NCI-H146 (cell line): ENCODE measurements at regions not wholly inside any gene's neighbourhood (a gene's known extent, or its start where the extent isn't known, plus 50 kb on each side); places are given as distances from the start of the nearest gene placed in this dataset.
"Not testable (repeated sequence)": the region's sequence is repeated elsewhere in the genome, so short reads cannot be mapped to it uniquely, and the experiment has no call there.

Experiments
- DNase-seq: peaks from one replicate; lab custom pipeline; 2025; lab: John Stamatoyannopoulos, UW

GRCh38 chr13:100811928-100812327, 137.3 kb upstream of the TMTC4 start:
- no peak for DNase-seq

- DNase-seq: no peak
Measured at GRCh38 chr13:100811024-100811865, 136.7 kb upstream of the TMTC4 start.

- no peak for DNase-seq
Measured at GRCh38 chr13:100810481-100810880, 135.9 kb upstream of the TMTC4 start.

- DNase-seq: peak; percentile 71
Measured at GRCh38 chr13:100809856-100810255, 135.3 kb upstream of the TMTC4 start.

GRCh38 chr13:100809129-100809390, 134.5 kb upstream of the TMTC4 start:
- DNase-seq: no peak

GRCh38 chr13:100808330-100809128, 133.9 kb upstream of the TMTC4 start:
- peak; percentile 29 for DNase-seq

- DNase-seq: no peak
Measured at GRCh38 chr13:100803091-100803490, 128.5 kb upstream of the TMTC4 start.

GRCh38 chr13:100800283-100800875, 125.8 kb upstream of the TMTC4 start:
- no peak for DNase-seq

- no peak for DNase-seq
Measured at GRCh38 chr13:100798739-100799361, 124.3 kb upstream of the TMTC4 start.

- DNase-seq: no peak
Measured at GRCh38 chr13:100797921-100798320, 123.3 kb upstream of the TMTC4 start.

- no peak for DNase-seq
Measured at GRCh38 chr13:100796463-100796862, 121.9 kb upstream of the TMTC4 start.

GRCh38 chr13:100794575-100794974, 120.0 kb upstream of the TMTC4 start:
- no peak for DNase-seq

- no peak for DNase-seq
Measured at GRCh38 chr13:100790405-100790804, 115.8 kb upstream of the TMTC4 start.

GRCh38 chr13:100789968-100790367, 115.4 kb upstream of the TMTC4 start:
- no peak for DNase-seq

- DNase-seq: no peak
Measured at GRCh38 chr13:100789481-100789880, 114.9 kb upstream of the TMTC4 start.

GRCh38 chr13:100789025-100789424, 114.4 kb upstream of the TMTC4 start:
- no peak for DNase-seq

- no peak for DNase-seq
Measured at GRCh38 chr13:100788540-100788939, 113.9 kb upstream of the TMTC4 start.

GRCh38 chr13:100787899-100788298, 113.3 kb upstream of the TMTC4 start:
- DNase-seq: no peak

- not testable (repeated sequence) for DNase-seq
Measured at GRCh38 chr13:100776686-100777085, 102.1 kb upstream of the TMTC4 start.

- peak; percentile 33 for DNase-seq
Measured at GRCh38 chr13:100773923-100774663, 99.5 kb upstream of the TMTC4 start.

GRCh38 chr13:100773429-100773828, 98.8 kb upstream of the TMTC4 start:
- no peak for DNase-seq

- DNase-seq: no peak
Measured at GRCh38 chr13:100767192-100767591, 92.6 kb upstream of the TMTC4 start.
